Fibroblast of villous mesenchyme (primary cell): ENCODE measurements at regions not wholly inside any gene's neighbourhood (a gene's known extent, or its start where the extent isn't known, plus 50 kb on each side); places are given as distances from the start of the nearest gene placed in this dataset.
A peak's percentile ranks its signal among the peaks of the same experiment; 100 is the strongest.
"Not testable (repeated sequence)": the region's sequence is repeated elsewhere in the genome, so short reads cannot be mapped to it uniquely, and the experiment has no call there.

Source experiments
- DNase-seq: peaks from one replicate; pipeline ENCODE4 v3.0.0-alpha.2; 2010; ENCODE audit warnings: low read depth
- H3K4me3 ChIP-seq: 2 replicates; pipeline ENCODE4 v1.5.1; 2011; ENCODE audit warnings: low read depth, mild to moderate bottlenecking, low read length
- TF ChIP-seq, protein P1 (sequence below): IDR thresholded peaks from 2 replicates; pipeline ENCODE4 v1.5.1; 2012; ENCODE audit warnings: low read depth, mild to moderate bottlenecking, low read length; ENCODE audit not compliant: insufficient read depth

GRCh38 chr18:51260118-51260517, 62.6 kb upstream of the MEX3C start:
- no peak overlapping the region for H3K4me3 ChIP-seq
- TF ChIP-seq, protein P1, sequence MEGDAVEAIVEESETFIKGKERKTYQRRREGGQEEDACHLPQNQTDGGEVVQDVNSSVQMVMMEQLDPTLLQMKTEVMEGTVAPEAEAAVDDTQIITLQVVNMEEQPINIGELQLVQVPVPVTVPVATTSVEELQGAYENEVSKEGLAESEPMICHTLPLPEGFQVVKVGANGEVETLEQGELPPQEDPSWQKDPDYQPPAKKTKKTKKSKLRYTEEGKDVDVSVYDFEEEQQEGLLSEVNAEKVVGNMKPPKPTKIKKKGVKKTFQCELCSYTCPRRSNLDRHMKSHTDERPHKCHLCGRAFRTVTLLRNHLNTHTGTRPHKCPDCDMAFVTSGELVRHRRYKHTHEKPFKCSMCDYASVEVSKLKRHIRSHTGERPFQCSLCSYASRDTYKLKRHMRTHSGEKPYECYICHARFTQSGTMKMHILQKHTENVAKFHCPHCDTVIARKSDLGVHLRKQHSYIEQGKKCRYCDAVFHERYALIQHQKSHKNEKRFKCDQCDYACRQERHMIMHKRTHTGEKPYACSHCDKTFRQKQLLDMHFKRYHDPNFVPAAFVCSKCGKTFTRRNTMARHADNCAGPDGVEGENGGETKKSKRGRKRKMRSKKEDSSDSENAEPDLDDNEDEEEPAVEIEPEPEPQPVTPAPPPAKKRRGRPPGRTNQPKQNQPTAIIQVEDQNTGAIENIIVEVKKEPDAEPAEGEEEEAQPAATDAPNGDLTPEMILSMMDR = no peak
- DNase-seq = no peak

DNA sequence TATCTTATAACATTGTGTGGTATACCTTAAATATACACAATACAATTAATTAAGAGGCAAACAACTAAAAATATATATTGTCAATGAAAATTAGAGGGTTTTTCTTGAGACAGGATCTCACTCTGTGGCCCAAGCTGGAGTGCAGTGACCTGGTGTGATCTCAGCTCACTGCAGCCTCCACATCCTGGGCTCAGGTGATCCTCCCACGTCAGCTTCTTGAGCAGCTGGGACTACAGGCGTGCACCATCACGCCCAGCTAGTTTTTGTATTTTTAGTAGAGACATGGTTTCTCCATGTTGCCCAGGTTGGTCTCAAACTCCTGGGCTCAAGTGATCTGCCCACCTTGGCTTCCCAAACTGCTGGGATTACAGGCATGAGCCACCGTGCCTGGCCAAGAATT, 68.6 kb upstream of the MEX3C start:
- H3K4me3 ChIP-seq, DNase-seq: not testable (repeated sequence)

DNA sequence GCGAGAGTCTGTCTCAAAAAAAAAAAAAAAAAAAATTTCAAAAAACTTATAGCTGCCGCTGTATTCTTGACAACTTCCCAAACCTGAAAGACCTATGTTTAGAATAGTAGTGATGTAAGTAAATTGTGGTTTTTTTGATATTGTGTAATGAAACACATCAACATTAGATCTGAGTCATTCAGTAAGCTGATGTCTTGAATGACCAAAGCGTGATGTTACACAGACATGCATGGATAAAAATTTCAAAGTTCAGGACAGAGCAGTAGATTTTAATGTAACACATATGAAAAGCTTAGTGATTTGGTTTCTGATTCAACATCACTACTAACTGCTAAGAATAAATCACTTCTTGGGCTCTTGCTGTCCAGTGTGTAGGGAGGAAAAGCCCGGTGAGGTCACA, 69.3 kb upstream of the MEX3C start:
- DNase-seq = peak; percentile 3
- no peak overlapping the region for H3K4me3 ChIP-seq
- TF ChIP-seq, protein P1 = no peak

- DNase-seq = peak; percentile 18
- no peak overlapping the region for H3K4me3 ChIP-seq
- TF ChIP-seq, protein P1 = no peak
Observed at GRCh38 chr18:51273437-51273836, 76.0 kb upstream of the MEX3C start.

DNA sequence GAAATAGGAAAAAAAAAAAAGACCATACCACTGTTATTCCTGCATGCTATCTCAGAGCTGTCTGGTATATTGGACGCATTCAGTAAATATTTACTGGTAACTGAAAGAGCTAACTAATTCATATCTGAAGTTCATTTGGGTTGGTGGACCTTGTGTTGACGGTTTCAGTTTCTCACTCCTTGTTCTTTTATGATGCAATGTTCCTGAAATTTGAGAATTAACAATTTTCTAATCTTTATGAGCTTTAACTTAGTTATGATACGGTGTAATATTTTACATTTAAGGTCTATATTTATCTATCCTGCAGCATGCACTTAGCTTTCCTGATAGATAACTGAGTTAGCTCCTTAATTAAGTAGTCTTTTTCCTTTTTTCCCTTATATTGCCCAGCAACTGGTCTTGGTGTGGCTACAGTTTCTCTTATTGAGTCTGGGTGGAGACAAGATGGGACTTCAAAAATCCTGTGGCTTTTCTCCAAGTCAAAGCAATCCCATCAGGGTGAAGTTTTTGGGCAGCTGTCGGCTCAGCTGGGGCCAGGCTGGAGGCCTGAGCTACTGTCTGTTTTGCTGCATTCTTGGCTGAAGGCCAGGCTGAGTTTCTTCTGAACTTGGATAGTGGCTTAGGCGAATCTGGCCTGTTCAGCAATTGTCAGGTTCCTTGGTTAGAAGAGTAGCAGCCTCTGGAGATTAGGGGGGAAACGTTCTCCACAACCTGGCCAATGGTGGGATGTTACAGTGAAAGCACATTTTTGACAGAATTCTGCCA, 78.4 kb upstream of the MEX3C start:
- TF ChIP-seq, protein P1 = no peak
- H3K4me3 ChIP-seq = no peak overlapping the region
- DNase-seq = peak; percentile 29

- TF ChIP-seq, protein P1 = peak; percentile 40
- H3K4me3 ChIP-seq = no peak overlapping the region
- DNase-seq = no peak
Observed at GRCh38 chr18:51278045-51278649, 80.7 kb upstream of the MEX3C start.

DNA sequence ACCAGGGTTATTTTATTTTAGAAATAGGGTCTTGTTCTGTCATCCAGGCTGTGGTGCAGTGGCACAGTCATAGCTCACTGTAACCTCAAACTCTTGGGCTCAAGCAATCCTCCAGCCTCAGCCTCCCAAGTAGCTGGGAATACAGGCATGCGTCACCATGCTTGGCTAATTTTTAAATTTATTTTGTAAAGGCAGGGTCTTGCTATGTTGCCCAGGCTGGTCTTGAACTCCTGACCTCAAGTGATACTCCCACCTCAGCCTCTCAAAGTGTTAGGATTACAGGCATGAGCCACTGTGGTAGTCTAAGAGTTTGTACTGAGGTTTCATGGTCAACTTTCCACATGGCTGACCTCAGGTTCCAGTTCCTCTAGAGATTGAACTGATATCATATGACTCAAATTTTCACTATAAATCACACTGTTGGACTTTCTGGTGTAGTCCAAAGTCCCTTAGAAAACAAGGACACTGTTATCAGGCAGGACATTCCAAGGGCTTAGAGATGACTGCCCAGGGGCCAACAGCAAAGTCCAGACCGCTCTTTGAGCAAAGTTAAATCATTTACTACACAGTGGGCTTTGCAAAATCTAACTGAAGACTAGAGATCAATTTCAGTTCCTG, 82.0 kb upstream of the MEX3C start:
- H3K4me3 ChIP-seq = no peak overlapping the region
- TF ChIP-seq, protein P1 = no peak
- no peak for DNase-seq
